Thyroid gland (tissue), 4 donors: ENCODE measurements at regions not wholly inside any gene's neighbourhood (a gene's known extent, or its start where the extent isn't known, plus 50 kb on each side); places are given as distances from the start of the nearest gene placed in this dataset.

Experiments
- POLR2A ChIP-seq, 2 donors: fragments of 450-650 bp; IDR thresholded peaks; one replicate each; pipeline ENCODE4 v1.6.1; 2017; ENCODE audit warnings: antibody characterized with exemption in 2 of 2, mild to moderate bottlenecking in 2 of 2, moderate library complexity in 1 of 2
- TF ChIP-seq, protein P1 (sequence below), 6 experiments: fragments of 200-600 bp in 3 of 6; fragments of 450-650 bp in 3 of 6; sonication (generic) in 3 of 6; IDR thresholded peaks; one replicate each; pipeline ENCODE4 v1.5.1; 2016 to 2019; ENCODE audit warnings: antibody characterized with exemption in 6 of 6, mild to moderate bottlenecking in 2 of 6, inconsistent platforms in 1 of 6, moderate library complexity in 1 of 6

DNA sequence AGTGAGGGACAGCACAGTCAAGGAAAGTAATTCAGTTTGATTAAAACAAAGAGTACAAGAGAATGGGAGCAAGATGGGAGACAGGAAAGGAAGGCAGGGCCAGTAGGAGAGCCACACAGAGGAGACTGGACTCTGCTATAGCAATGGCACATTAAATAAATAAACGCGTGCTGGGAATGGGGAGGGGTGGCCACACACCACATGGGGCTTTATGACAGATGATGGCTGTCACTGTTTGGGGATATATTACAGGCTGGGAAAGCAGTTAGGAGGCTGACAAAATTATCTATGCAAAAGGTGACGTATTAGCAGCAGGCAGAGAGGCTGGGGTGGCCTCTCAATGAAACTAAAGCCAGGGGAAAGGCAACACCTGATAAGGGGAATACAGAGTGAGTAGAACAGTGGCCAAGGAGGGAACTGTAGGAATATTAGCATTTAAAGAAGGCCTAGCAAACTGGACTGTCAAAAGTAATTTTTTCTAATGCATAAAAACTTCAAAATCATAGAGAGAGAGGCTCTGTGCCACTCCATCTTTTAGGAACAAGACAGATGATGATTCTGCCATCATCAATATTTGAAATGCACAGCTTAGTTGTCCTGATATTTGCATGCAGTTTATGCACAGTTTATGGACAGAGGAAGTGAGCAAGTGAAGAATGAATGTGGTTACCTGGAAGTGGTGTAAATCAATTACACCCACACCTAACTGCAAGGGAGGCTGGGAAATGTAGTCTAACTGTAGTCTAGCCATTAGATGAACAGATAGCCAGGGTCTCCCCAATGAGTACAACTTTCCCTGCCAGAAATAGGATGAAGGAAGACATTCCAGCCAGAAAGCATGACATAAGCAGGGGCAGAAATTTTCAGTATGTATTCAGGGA lies 346.5 kb downstream of the FOXO1 start:
- no peak for TF ChIP-seq POLR2A (IDR thresholded peaks at IDR 0.05)
- TF ChIP-seq, protein P1, sequence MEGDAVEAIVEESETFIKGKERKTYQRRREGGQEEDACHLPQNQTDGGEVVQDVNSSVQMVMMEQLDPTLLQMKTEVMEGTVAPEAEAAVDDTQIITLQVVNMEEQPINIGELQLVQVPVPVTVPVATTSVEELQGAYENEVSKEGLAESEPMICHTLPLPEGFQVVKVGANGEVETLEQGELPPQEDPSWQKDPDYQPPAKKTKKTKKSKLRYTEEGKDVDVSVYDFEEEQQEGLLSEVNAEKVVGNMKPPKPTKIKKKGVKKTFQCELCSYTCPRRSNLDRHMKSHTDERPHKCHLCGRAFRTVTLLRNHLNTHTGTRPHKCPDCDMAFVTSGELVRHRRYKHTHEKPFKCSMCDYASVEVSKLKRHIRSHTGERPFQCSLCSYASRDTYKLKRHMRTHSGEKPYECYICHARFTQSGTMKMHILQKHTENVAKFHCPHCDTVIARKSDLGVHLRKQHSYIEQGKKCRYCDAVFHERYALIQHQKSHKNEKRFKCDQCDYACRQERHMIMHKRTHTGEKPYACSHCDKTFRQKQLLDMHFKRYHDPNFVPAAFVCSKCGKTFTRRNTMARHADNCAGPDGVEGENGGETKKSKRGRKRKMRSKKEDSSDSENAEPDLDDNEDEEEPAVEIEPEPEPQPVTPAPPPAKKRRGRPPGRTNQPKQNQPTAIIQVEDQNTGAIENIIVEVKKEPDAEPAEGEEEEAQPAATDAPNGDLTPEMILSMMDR (IDR thresholded peaks at IDR 0.05): no peak
